K562 (cell line): ENCODE measurements at regions not wholly inside any gene's neighbourhood (a gene's known extent, or its start where the extent isn't known, plus 50 kb on each side); places are given as distances from the start of the nearest gene placed in this dataset.

Source experiments
- ATAC-seq: fragments of 200-7000 bp; cut with Tn5 transposase; 3 replicates; pipeline ENCODE4 v1.9.1; 2020; ENCODE audit warnings: moderate library complexity
- BruUV-seq: library from RNA; stranded (reverse); fragments of 400-500 nt; replicated peaks from 2 replicates; lab custom pipeline; 2021; lab: Mats Ljungman, UMichigan
- CTCF ChIA-PET: fragments of 300-600 bp; formaldehyde crosslinking; extraction: SDS; loops from one replicate; lab custom pipeline; 2021; ENCODE audit warnings: low intra/inter-chr PET ratio; lab: Yijun Ruan, JAX
- POLR2A ChIA-PET: fragments of 300-600, 350-650 bp; sonication (Branson Sonifier 250); formaldehyde crosslinking; extraction: SDS; loops from one replicate; lab custom pipeline; 2021; ENCODE audit warnings: antibody characterized with exemption, inconsistent platforms; lab: Yijun Ruan, JAX
- DNase-seq, 4 experiments: peaks; one replicate each; pipeline versions ENCODE4 v3.0.0 to v3.0.0-alpha.2; 2011 to 2018; ENCODE audit warnings: low spot score in 3 of 4, mixed read lengths in 3 of 4; ENCODE audit errors: extremely low read depth in 1 of 4
- FAIRE-seq: peaks from 2 replicates; lab custom pipeline; 2011; peaks lifted over from hg19 to GRCh38; lab: Jason Lieb, UNC
- H2AFZ ChIP-seq: 2 replicates; pipeline ENCODE4 v1.6.0; 2011; ENCODE audit warnings: low read depth, low read length, control low read depth, inconsistent platforms
- H3K27ac ChIP-seq: fragments of 200-600 bp; 3 replicates; pipeline ENCODE4 v1.8.0; 2011; ENCODE audit warnings: low read depth, mild to moderate bottlenecking, control low read depth, inconsistent platforms, low read length, moderate library complexity, mixed read lengths; ENCODE audit errors: extremely low read depth
- H3K27me3 ChIP-seq, 2 experiments: fragments of 300-600 bp in 1 of 2; 2 replicates in 1 of 2; 3 replicates in 1 of 2; pipeline versions ENCODE4 v1.6.0 to v1.8.0; 2011; ENCODE audit warnings: inconsistent platforms in 2 of 2, low read length in 2 of 2, mild to moderate bottlenecking in 1 of 2, mixed read lengths in 1 of 2, moderate library complexity in 1 of 2; ENCODE audit not compliant: control insufficient read depth in 2 of 2, insufficient read depth in 2 of 2
- H3K36me3 ChIP-seq: fragments of 300-600 bp; 3 replicates; pipeline ENCODE4 v1.8.0; 2011; ENCODE audit warnings: mild to moderate bottlenecking, low read length, inconsistent platforms; ENCODE audit not compliant: control insufficient read depth, insufficient read depth
- H3K4me1 ChIP-seq, 2 experiments: fragments of 200-600 bp in 1 of 2; replicated peaks in 1 of 2; 2 replicates in 1 of 2; 3 replicates in 1 of 2; pipeline versions ENCODE4 v1.5.1 to v1.8.0; 2011; ENCODE audit warnings: inconsistent platforms in 2 of 2, low read length in 2 of 2, mild to moderate bottlenecking in 1 of 2, mixed read lengths in 1 of 2, moderate library complexity in 1 of 2; ENCODE audit not compliant: control insufficient read depth in 2 of 2, insufficient read depth in 2 of 2
- H3K4me2 ChIP-seq: 2 replicates; pipeline ENCODE4 v1.6.1; 2011; ENCODE audit warnings: low read length, control low read depth, inconsistent platforms, mixed read lengths; ENCODE audit not compliant: insufficient read depth
- H3K4me3 ChIP-seq: fragments of 200-600 bp; sonication (generic), shearing (Covaris generic); 2 replicates; pipeline ENCODE4 v1.5.1; 2016; ENCODE audit warnings: control low read depth, inconsistent platforms
- H3K79me2 ChIP-seq: fragments of 200-600 bp; 3 replicates; pipeline ENCODE4 v1.8.0; 2011; ENCODE audit warnings: low read length, inconsistent platforms; ENCODE audit not compliant: control insufficient read depth, insufficient read depth
- H3K9ac ChIP-seq, 2 experiments: 2 replicates each; pipeline versions ENCODE4 v1.6.0 to v1.6.1; 2011; ENCODE audit warnings: low read depth in 2 of 2, low read length in 2 of 2, control low read depth in 1 of 2, inconsistent platforms in 1 of 2, mild to moderate bottlenecking in 1 of 2, mixed read lengths in 1 of 2; ENCODE audit not compliant: insufficient read depth in 1 of 2
- H3K9me1 ChIP-seq: one replicate; pipeline ENCODE4 v1.6.0; 2011; ENCODE audit warnings: inconsistent platforms, mild to moderate bottlenecking, low read length, moderate library complexity; ENCODE audit not compliant: control insufficient read depth, insufficient read depth
- H3K9me3 ChIP-seq: replicated peaks from 2 replicates; pipeline ENCODE4 v1.5.1; 2011; ENCODE audit warnings: low read depth, low read length, inconsistent platforms; ENCODE audit not compliant: control insufficient read depth, insufficient read depth
- H4K20me1 ChIP-seq: replicated peaks from 2 replicates; pipeline ENCODE4 v1.6.1; 2011; ENCODE audit warnings: low read length, inconsistent platforms, mixed read lengths; ENCODE audit not compliant: control insufficient read depth, insufficient read depth
- HMG20B ChIP-seq: fragments of 250-450 bp; sonication (Bioruptor Pico); IDR thresholded peaks from 2 replicates; pipeline ENCODE4 v1.5.0; 2021; ENCODE audit warnings: mild to moderate bottlenecking
- IRF2 ChIP-seq: sonication (generic); formaldehyde crosslinking; IDR thresholded peaks from 2 replicates; pipeline ENCODE4 v1.8.1; 2022; ENCODE audit warnings: mild to moderate bottlenecking, missing genetic modification reagents
- SETDB1 ChIP-seq: IDR thresholded peaks from one replicate; pipeline ENCODE4 v1.6.1; 2012; ENCODE audit warnings: low read length, control low read depth, inconsistent platforms
- SMC3 ChIP-seq: conservative IDR thresholded peaks from 2 replicates; pipeline ENCODE4 v1.6.1; 2011; ENCODE audit warnings: low read depth, low read length, improper control_type of control experiment; ENCODE audit not compliant: insufficient read depth
- SRSF9 ChIP-seq: fragments of 200-400 bp; formaldehyde crosslinking; IDR thresholded peaks from 2 replicates; pipeline ENCODE4 v1.6.1; 2017; ENCODE audit warnings: low read depth, low read length, borderline replicate concordance
- TAF7 ChIP-seq: fragments of 450-650 bp; IDR thresholded peaks from 2 replicates; pipeline ENCODE4 v1.6.1; 2016; ENCODE audit warnings: missing genetic modification characterization, missing compliant biosample characterization
- TBP ChIP-seq: optimal IDR thresholded peaks from 2 replicates; pipeline ENCODE3; 2011; ENCODE audit warnings: low read depth, low read length, improper control_type of control experiment
- ZKSCAN8 ChIP-seq: fragments of 200-800 bp; sonication (Bioruptor generic); IDR thresholded peaks from 2 replicates; pipeline ENCODE4 v1.6.1; 2016; ENCODE audit warnings: missing genetic modification characterization, missing compliant biosample characterization
- ZNF23 ChIP-seq: fragments of 250-450 bp; sonication (Bioruptor Pico); IDR thresholded peaks from 2 replicates; pipeline ENCODE4 v1.4.0; 2020; ENCODE audit warnings: mild to moderate bottlenecking
- ZNF263 ChIP-seq: sonication (generic); formaldehyde crosslinking; IDR thresholded peaks from 2 replicates; pipeline ENCODE4 v1.8.0; 2022; ENCODE audit warnings: mild to moderate bottlenecking, missing genetic modification reagents, borderline replicate concordance
- ZNF347 ChIP-seq: fragments of 450-650 bp; formaldehyde crosslinking; IDR thresholded peaks from 2 replicates; pipeline ENCODE4 v1.4.0; 2020; ENCODE audit warnings: low read depth, mild to moderate bottlenecking, moderate library complexity
- ZNF766 ChIP-seq: fragments of 200-800 bp; sonication (Bioruptor generic); conservative IDR thresholded peaks from 2 replicates; pipeline ENCODE4 v1.6.1; 2016; ENCODE audit warnings: missing genetic modification characterization, missing compliant biosample characterization
- WGBS: fragments of 100-300 bp; shearing (Covaris generic); methylation state at CpG from one replicate; pipeline ENCODE4 v1.1.6; 2016; ENCODE audit warnings: low coverage, mixed read lengths; ENCODE audit not compliant: insufficient coverage; ENCODE audit errors: missing lambda C conversion rate; 5-methylcytosine and 5-hydroxymethylcytosine counted together
- in situ Hi-C: fragments of 300-500 bp; cut with MboI; formaldehyde crosslinking; loops from 4 replicates; pipeline ENCODE4 v1.15.0; 2018; ENCODE audit warnings: inconsistent platforms, mixed read lengths
- intact Hi-C: fragments of 100-400 bp; cut with micrococcal nuclease; formaldehyde crosslinking; loops from 2 replicates; pipeline ENCODE4 v1.14.2; 2022
- TF ChIP-seq, protein P1 (sequence below): IDR thresholded peaks from 2 replicates; pipeline ENCODE4 v1.6.1; 2014; ENCODE audit warnings: antibody characterized with exemption
- TF ChIP-seq, protein P2 (sequence below): fragments of 150-350 bp; IDR thresholded peaks from 2 replicates; pipeline ENCODE4 v1.6.1; 2014; ENCODE audit warnings: low read depth, mild to moderate bottlenecking, low read length, borderline replicate concordance
- TF ChIP-seq, protein P3 (sequence below), 2 experiments: fragments of 150-350 bp in 1 of 2; IDR thresholded peaks; 2 replicates each; pipeline ENCODE4 v1.6.1; 2012 to 2016; ENCODE audit warnings: low read depth in 2 of 2, low read length in 2 of 2, mild to moderate bottlenecking in 1 of 2, moderate library complexity in 1 of 2

DNA sequence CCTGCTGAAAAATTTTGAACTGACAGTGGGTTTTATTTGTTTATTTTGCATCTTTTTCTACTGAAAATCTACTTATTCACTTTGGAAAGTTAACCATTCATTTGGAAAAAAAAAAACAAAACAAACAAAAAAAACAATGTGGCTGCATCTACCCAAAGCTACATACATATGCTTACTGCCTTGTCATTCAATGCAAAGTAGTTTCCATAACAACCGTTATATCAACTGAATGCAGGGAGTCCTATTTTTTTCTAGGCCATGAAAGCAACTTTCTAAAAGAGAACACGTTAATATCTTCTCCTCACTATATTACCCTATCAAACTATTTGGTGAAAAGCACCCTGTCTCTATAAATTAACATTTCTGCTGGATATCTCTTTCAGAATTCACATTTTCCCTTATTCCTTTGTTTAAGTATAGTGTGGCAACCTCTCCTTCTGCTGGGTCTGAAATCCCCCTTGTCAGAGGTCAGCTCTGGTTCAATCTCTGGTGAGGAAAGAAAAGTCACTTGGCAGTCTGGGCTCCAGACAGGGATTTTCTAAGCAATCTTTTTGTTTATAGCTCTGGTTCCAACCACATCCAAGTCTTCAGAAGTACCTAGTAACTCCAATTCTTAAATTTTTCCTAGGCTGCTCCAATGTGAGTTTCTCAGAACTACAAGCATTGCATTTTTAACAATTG, 528.4 kb upstream of the TOM1L1 start:
- Histone ChIP-seq H2AFZ (no peak overlapping the region), H3K36me3 (no peaks in the 10 kb centered on the region), H3K4me3 (no peak overlapping the region), H3K27me3 (no peaks in the 10 kb centered on the region), H3K9me3 (no peaks in the 10 kb centered on the region; the same call in 1 of the 2 replicates), H4K20me1 (no peaks in the 10 kb centered on the region), H3K9ac (no peak overlapping the region), H3K4me1 (no peaks in the 10 kb centered on the region), H3K79me2 (no peaks in the 10 kb centered on the region), H3K9me1 (no peaks in the 10 kb centered on the region), H3K4me2 (no peak overlapping the region), H3K27ac (no peak overlapping the region)
- ATAC-seq (no peak), FAIRE-seq (no peak), DNase-seq (no peak)
- WGBS: 0% methylated on average over 2 of the region's 2 CpGs
- no TSS peak for BruUV-seq
- ChIA-PET CTCF (no interaction called here), POLR2A (no interaction called here)
- in situ Hi-C loops: no loop called here
- intact Hi-C loops: no loop called here
- no peak for TF ChIP-seq SRSF9
- TF ChIP-seq, protein P1, sequence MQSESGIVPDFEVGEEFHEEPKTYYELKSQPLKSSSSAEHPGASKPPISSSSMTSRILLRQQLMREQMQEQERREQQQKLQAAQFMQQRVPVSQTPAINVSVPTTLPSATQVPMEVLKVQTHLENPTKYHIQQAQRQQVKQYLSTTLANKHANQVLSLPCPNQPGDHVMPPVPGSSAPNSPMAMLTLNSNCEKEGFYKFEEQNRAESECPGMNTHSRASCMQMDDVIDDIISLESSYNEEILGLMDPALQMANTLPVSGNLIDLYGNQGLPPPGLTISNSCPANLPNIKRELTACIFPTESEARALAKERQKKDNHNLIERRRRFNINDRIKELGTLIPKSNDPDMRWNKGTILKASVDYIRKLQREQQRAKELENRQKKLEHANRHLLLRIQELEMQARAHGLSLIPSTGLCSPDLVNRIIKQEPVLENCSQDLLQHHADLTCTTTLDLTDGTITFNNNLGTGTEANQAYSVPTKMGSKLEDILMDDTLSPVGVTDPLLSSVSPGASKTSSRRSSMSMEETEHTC: no peak
- no peak for TF ChIP-seq SETDB1
- TF ChIP-seq ZNF766 (CRISPR knock-in tag): no peak
- TF ChIP-seq TAF7 (tag): no peak
- no peak for TF ChIP-seq TBP
- no peak for TF ChIP-seq ZKSCAN8 (CRISPR knock-in tag)
- no peak for TF ChIP-seq ZNF347
- no peak for TF ChIP-seq ZNF263 (CRISPR knock-in tag)
- no peak for TF ChIP-seq ZNF23 (CRISPR knock-in tag)
- TF ChIP-seq SMC3: no peak
- TF ChIP-seq, protein P2, sequence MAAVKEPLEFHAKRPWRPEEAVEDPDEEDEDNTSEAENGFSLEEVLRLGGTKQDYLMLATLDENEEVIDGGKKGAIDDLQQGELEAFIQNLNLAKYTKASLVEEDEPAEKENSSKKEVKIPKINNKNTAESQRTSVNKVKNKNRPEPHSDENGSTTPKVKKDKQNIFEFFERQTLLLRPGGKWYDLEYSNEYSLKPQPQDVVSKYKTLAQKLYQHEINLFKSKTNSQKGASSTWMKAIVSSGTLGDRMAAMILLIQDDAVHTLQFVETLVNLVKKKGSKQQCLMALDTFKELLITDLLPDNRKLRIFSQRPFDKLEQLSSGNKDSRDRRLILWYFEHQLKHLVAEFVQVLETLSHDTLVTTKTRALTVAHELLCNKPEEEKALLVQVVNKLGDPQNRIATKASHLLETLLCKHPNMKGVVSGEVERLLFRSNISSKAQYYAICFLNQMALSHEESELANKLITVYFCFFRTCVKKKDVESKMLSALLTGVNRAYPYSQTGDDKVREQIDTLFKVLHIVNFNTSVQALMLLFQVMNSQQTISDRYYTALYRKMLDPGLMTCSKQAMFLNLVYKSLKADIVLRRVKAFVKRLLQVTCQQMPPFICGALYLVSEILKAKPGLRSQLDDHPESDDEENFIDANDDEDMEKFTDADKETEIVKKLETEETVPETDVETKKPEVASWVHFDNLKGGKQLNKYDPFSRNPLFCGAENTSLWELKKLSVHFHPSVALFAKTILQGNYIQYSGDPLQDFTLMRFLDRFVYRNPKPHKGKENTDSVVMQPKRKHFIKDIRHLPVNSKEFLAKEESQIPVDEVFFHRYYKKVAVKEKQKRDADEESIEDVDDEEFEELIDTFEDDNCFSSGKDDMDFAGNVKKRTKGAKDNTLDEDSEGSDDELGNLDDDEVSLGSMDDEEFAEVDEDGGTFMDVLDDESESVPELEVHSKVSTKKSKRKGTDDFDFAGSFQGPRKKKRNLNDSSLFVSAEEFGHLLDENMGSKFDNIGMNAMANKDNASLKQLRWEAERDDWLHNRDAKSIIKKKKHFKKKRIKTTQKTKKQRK: no peak
- no peak for TF ChIP-seq HMG20B
- TF ChIP-seq, protein P3, sequence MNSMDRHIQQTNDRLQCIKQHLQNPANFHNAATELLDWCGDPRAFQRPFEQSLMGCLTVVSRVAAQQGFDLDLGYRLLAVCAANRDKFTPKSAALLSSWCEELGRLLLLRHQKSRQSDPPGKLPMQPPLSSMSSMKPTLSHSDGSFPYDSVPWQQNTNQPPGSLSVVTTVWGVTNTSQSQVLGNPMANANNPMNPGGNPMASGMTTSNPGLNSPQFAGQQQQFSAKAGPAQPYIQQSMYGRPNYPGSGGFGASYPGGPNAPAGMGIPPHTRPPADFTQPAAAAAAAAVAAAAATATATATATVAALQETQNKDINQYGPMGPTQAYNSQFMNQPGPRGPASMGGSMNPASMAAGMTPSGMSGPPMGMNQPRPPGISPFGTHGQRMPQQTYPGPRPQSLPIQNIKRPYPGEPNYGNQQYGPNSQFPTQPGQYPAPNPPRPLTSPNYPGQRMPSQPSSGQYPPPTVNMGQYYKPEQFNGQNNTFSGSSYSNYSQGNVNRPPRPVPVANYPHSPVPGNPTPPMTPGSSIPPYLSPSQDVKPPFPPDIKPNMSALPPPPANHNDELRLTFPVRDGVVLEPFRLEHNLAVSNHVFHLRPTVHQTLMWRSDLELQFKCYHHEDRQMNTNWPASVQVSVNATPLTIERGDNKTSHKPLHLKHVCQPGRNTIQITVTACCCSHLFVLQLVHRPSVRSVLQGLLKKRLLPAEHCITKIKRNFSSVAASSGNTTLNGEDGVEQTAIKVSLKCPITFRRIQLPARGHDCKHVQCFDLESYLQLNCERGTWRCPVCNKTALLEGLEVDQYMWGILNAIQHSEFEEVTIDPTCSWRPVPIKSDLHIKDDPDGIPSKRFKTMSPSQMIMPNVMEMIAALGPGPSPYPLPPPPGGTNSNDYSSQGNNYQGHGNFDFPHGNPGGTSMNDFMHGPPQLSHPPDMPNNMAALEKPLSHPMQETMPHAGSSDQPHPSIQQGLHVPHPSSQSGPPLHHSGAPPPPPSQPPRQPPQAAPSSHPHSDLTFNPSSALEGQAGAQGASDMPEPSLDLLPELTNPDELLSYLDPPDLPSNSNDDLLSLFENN (IDR thresholded peaks at IDR 0.05; ENCODE audit: low read depth in 2 of 2, low read length in 2 of 2): no peak
- TF ChIP-seq IRF2: no peak
